ENCODE measurements at regions not wholly inside any gene's neighbourhood (a gene's known extent, or its start where the extent isn't known, plus 50 kb on each side); places are given as distances from the start of the nearest gene placed in this dataset.

DNA sequence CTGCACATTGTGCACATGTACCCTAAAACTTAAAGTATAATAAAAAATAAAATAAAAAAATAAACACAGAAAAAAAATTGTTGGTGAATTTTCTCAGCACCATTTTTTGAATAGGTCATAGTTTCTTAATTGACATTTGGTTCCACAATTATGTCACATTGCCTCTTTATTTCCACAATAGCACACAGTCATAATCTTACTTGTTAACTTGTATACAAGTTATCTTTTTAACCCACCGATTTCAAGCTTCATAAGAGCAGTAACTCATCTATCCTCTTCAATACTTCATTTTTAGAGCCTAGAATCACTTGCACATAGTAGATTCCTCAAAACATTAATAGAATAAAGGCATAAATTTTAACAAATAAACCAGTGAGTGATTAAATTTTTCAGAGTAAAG is 1425.1 kb upstream of the LRRTM3 start:
- DNase-seq (ENCODE audit: low spot score), result no peak

GRCh38 chr10:65501259-65501658 is 1424.6 kb upstream of the LRRTM3 start:
- TF ChIP-seq CTCF (IDR thresholded peaks at IDR 0.05; ENCODE audit: extremely low read depth, missing control alignments), result no peak
- DNase-seq (ENCODE audit: low spot score), result peak; percentile 12

More for the DNA sequence above, 1425.1 kb upstream of the LRRTM3 start:
- TF ChIP-seq CTCF (IDR thresholded peaks at IDR 0.05; ENCODE audit: extremely low read depth, missing control alignments), result no peak

DNA sequence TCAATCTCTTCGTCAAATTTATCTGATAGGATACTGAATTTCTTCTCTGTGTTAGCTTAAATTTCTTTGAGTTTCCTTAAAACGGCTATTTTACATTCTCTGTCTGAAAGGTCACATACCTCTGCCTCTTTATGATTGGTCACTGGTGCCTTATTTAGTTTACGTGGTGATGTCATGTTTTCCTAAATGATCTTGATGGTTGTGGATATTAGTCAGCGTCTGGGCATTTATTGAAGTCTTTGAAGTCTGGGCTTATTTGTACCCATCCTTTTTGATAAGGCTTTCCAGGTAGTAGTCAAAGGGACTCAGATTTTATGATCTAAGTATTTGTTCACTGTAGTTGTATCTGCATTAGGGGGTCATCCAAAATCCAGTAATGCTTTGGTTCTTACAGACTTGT is 1407.5 kb upstream of the LRRTM3 start:
- no peak for TF ChIP-seq CTCF (IDR thresholded peaks at IDR 0.05; ENCODE audit: extremely low read depth, missing control alignments)
- no peak for DNase-seq (ENCODE audit: low spot score)

GRCh38 chr10:65528986-65529385 is 1396.8 kb upstream of the LRRTM3 start:
- TF ChIP-seq CTCF (IDR thresholded peaks at IDR 0.05; ENCODE audit: extremely low read depth, missing control alignments), result no peak
- no peak for DNase-seq (ENCODE audit: low spot score)

GRCh38 chr10:65531545-65531944 is 1394.3 kb upstream of the LRRTM3 start:
- TF ChIP-seq CTCF (IDR thresholded peaks at IDR 0.05; ENCODE audit: extremely low read depth, missing control alignments), result no peak
- no peak for DNase-seq (ENCODE audit: low spot score)

DNA sequence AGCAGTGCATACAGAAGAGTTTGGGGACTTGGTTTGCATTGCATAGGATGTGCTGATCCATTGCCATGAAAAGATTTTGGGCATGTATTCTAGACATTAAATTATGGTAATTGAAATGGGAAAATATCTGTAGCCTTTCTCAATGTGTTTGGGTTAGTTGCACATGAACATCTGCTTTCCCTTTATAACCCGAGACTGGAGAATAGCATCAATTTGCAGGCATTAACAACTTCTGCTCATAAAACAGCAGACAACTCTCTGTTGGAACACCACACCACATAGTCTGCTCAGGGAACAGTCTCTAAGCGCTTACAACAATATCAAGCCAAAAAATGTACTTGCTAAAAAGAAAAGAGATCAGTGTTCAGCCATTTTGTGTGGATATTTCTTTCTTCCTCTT is 1391.1 kb upstream of the LRRTM3 start:
- no peak for DNase-seq (ENCODE audit: low spot score)
- TF ChIP-seq CTCF (IDR thresholded peaks at IDR 0.05; ENCODE audit: extremely low read depth, missing control alignments), result no peak

GRCh38 chr10:65544756-65545155 is 1381.1 kb upstream of the LRRTM3 start:
- no peak for TF ChIP-seq CTCF (IDR thresholded peaks at IDR 0.05; ENCODE audit: extremely low read depth, missing control alignments)
- no peak for DNase-seq (ENCODE audit: low spot score)

All from GM20000 (cell line).